B cell (primary cell): ENCODE measurements at regions not wholly inside any gene's neighbourhood (a gene's known extent, or its start where the extent isn't known, plus 50 kb on each side); places are given as distances from the start of the nearest gene placed in this dataset.
"Not testable (repeated sequence)": the region's sequence is repeated elsewhere in the genome, so short reads cannot be mapped to it uniquely, and the experiment has no call there.

Experiments used
- CTCF ChIP-seq: fragments of 200-600 bp; IDR thresholded peaks from one replicate; pipeline ENCODE4 v1.8.0; 2022; ENCODE audit warnings: antibody characterized with exemption, mild to moderate bottlenecking
- EZH2 ChIP-seq: IDR thresholded peaks from 2 replicates; pipeline ENCODE4 v1.6.1; 2012; ENCODE audit warnings: borderline replicate concordance, low read depth, mild to moderate bottlenecking, moderate library complexity, low read length; ENCODE audit not compliant: insufficient read depth, poor library complexity, severe bottlenecking

- TF ChIP-seq CTCF, EZH2: not testable (repeated sequence)
Measured at GRCh38 chr13:61878565-61878964, 462.9 kb upstream of the PCDH20 start.
